SK-MEL-5 (cell line): ENCODE measurements at regions not wholly inside any gene's neighbourhood (a gene's known extent, or its start where the extent isn't known, plus 50 kb on each side); places are given as distances from the start of the nearest gene placed in this dataset.

Source experiments
- DNase-seq: peaks from one replicate; pipeline ENCODE4 v3.0.0-alpha.2; 2016; ENCODE audit warnings: low read depth, low spot score
- in situ Hi-C: cut with HindIII; loops from 2 replicates; pipeline ENCODE4 v1.10.0; 2016; ENCODE audit warnings: low sequenced_read_pairs, high pct_unique_total_duplicates, low pct_unique_long_range_greater_than_20kb

- in situ Hi-C loops, result no loop called here
- DNase-seq, result no peak
Measured at GRCh38 chr4:178781779-178782178, 1339.5 kb upstream of the AGA start.

- DNase-seq, result no peak
- in situ Hi-C loops, result no loop called here
Measured at GRCh38 chr4:178784491-178784890, 1342.3 kb upstream of the AGA start.

GRCh38 chr4:178789279-178789678, 1347.0 kb upstream of the AGA start:
- no peak for DNase-seq
- in situ Hi-C loops, result no loop called here

DNA sequence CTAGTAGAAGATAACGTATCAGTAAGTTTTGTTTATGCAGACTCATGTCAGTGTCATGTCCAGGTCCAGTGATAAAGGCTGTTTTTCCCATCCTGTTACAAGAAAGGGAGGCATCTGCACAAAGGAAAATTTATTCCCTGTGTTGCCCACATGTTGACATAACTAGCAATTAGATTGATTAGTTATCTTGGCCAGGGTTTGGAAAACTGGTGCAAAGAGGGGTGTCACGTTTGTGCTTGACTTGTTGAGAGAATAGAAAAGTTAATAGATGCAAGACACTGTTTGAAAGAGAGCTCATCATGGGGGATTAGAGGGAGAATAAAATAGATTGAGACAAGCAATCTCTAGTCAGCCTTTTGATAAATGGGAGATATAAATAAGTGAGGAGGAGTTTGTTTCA, 1357.0 kb upstream of the AGA start:
- no peak for DNase-seq
- in situ Hi-C loops, result no loop called here

GRCh38 chr4:178808106-178808505, 1365.9 kb upstream of the AGA start:
- no peak for DNase-seq
- in situ Hi-C loops, result no loop called here

GRCh38 chr4:178809921-178810320, 1367.7 kb upstream of the AGA start:
- in situ Hi-C loops, result no loop called here
- no peak for DNase-seq

GRCh38 chr4:178811356-178811755, 1369.1 kb upstream of the AGA start:
- in situ Hi-C loops, result no loop called here
- DNase-seq, result no peak

DNA sequence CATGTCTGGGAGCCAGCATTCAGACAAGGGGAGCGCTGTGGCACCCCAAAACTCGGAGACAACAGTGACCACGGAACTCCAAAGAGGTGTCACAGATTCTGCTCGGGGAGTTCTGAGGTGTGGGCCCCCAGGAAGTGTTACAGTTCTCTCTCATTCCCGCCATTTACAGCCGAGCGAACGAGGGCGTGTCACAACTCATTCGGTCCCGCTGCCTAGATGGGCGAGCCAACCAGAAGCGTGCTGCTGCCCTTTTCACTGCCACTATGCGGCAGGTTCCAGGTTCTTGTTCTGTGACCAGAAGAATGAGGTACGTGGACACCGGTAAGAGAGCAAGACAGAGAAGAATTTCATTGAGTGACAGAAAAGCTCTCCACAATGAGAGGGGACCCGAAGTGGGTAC, 1370.6 kb upstream of the AGA start:
- in situ Hi-C loops, result no loop called here
- DNase-seq, result no peak

DNA sequence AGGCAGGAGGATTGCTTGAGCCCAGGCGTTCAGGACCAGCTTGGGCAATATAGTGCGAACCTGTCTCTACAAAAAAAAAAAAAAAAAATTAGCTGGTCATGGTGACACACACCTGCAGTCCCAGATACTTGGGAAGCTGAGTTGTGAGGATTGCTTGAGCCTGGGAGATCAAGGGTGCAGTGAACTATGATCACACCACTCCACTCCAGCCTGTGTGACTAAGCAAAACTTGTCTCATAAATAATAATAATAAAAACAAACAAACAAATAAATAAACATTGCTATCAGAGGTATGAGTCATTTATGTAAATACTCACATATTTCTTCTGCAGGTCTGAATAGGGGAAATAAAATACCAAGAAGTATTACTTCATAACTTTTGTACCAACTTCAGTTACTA, 1372.7 kb upstream of the AGA start:
- in situ Hi-C loops, result no loop called here
- no peak for DNase-seq

- in situ Hi-C loops, result no loop called here
Measured at GRCh38 chr4:178823673-178824295, 1381.5 kb upstream of the AGA start.

GRCh38 chr4:178836865-178837264, 1394.6 kb upstream of the AGA start:
- in situ Hi-C loops, result no loop called here
- no peak for DNase-seq

More at GRCh38 chr4:178823673-178824295, 1381.5 kb upstream of the AGA start:
- DNase-seq, result no peak

DNA sequence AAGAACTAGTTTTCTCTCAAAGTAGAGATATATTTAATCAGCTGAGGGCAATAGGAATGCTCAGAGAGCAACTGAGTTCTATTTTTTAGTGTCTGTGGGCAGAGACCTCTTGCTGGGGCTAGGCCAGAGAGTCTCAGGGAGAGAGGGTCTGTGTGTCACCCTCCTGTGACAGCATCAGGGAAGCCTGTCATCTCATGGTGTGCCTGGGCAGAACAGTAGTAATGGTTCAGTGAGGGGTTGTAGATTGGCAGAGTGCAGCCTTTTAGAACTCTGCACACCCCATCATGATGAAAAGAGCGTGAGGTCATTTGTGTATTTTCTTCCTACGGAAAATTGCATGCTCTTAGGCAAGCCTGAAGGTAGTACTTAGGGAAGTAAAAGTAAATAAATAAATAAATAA, 1396.5 kb upstream of the AGA start:
- no peak for DNase-seq
- in situ Hi-C loops, result no loop called here

DNA sequence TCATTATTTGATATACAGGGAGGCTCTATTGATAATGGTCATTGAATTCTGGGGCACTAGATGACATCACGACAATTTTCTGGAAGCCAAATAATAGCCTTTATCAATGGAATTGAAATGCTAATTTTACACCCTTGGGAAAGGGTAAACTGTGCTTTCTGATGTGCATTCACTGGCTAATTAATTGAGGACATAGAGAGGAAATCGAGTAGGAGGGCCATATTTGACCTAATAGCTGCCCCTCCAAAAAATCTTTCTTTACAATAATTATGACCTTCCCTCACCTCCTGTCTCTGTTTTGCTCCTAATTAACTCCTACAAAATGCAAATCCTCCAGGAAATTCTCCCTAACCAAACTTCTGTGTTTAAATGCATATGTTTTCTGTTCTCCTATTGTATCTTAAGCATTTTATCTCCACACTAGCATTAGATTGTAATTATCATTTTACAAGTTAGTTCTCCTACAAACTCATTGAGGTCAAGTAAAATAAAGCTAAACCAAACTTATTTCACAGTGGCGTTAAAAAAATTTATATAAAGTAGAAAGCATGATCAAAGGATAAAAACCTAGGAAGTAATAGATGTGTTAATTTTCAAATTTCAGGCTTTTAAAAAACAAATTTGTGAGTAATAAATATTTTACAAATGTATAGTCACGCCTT, 1414.0 kb upstream of the AGA start:
- DNase-seq, result no peak
- in situ Hi-C loops, result no loop called here

- in situ Hi-C loops, result no loop called here
- DNase-seq, result no peak
Measured at GRCh38 chr4:178871476-178871875, 1429.2 kb upstream of the AGA start.

GRCh38 chr4:178881937-178882336, 1439.7 kb upstream of the AGA start:
- no peak for DNase-seq
- in situ Hi-C loops, result no loop called here

GRCh38 chr4:178894126-178894525, 1451.9 kb upstream of the AGA start:
- in situ Hi-C loops, result no loop called here
- DNase-seq, result no peak

- no peak for DNase-seq
- in situ Hi-C loops, result no loop called here
Measured at GRCh38 chr4:178899084-178899483, 1456.8 kb upstream of the AGA start.

GRCh38 chr4:178917756-178918155, 1475.5 kb upstream of the AGA start:
- no peak for DNase-seq
- in situ Hi-C loops, result no loop called here

GRCh38 chr4:178937130-178937529, 1494.9 kb upstream of the AGA start:
- in situ Hi-C loops, result no loop called here
- DNase-seq, result no peak

GRCh38 chr4:178941975-178942374, 1499.7 kb upstream of the AGA start:
- no peak for DNase-seq
- in situ Hi-C loops, result no loop called here
